Adipocyte (in vitro differentiated cells): ENCODE measurements at regions not wholly inside any gene's neighbourhood (a gene's known extent, or its start where the extent isn't known, plus 50 kb on each side); places are given as distances from the start of the nearest gene placed in this dataset.
"Not testable (repeated sequence)": the region's sequence is repeated elsewhere in the genome, so short reads cannot be mapped to it uniquely, and the experiment has no call there.

Experiments
- DNase-seq: peaks from one replicate; pipeline ENCODE4 v3.0.0-alpha.2; 2015; ENCODE audit warnings: low read depth
- H3K27me3 ChIP-seq: replicated peaks from 2 replicates; pipeline ENCODE4 v1.7.0; 2013; ENCODE audit warnings: mild to moderate bottlenecking, low read length, moderate library complexity; ENCODE audit not compliant: control insufficient read depth, insufficient read depth
- H3K36me3 ChIP-seq: 2 replicates; pipeline ENCODE4 v1.7.0; 2013; ENCODE audit warnings: low read length, mild to moderate bottlenecking, moderate library complexity; ENCODE audit not compliant: control insufficient read depth, insufficient read depth, severe bottlenecking
- H3K4me1 ChIP-seq: 2 replicates; pipeline ENCODE4 v1.7.0; 2013; ENCODE audit warnings: mild to moderate bottlenecking, low read length, moderate library complexity; ENCODE audit not compliant: control insufficient read depth, insufficient read depth
- H3K4me3 ChIP-seq: 2 replicates; pipeline ENCODE4 v1.7.0; 2013; ENCODE audit warnings: mild to moderate bottlenecking, low read length, moderate library complexity
- H3K9ac ChIP-seq: 2 replicates; pipeline ENCODE4 v1.7.0; 2013; ENCODE audit warnings: mild to moderate bottlenecking, low read length, moderate library complexity
- H3K9me3 ChIP-seq: 2 replicates; pipeline ENCODE4 v1.7.0; 2013; ENCODE audit warnings: mild to moderate bottlenecking, low read length, moderate library complexity; ENCODE audit not compliant: control insufficient read depth

- no peak for DNase-seq
- Histone ChIP-seq H3K4me3 (no peak overlapping the region), H3K9me3 (no peaks in the 10 kb centered on the region), H3K4me1 (no peaks in the 10 kb centered on the region), H3K27me3 (no peaks in the 10 kb centered on the region), H3K36me3 (no peaks in the 10 kb centered on the region), H3K9ac (no peak overlapping the region)
These were observed 214.2 kb downstream of the IL20RB start for GRCh38 chr3:137171834-137172603.

- H3K9ac ChIP-seq, result no peak overlapping the region
- H3K4me3 ChIP-seq, result no peak overlapping the region
- no peaks in the 10 kb centered on the region for H3K4me1 ChIP-seq
- no peak for DNase-seq
- H3K27me3 ChIP-seq, result no peaks in the 10 kb centered on the region
- H3K36me3 ChIP-seq, result no peaks in the 10 kb centered on the region
- H3K9me3 ChIP-seq, result no peaks in the 10 kb centered on the region
These were observed 214.9 kb downstream of the IL20RB start for GRCh38 chr3:137172728-137173127.

GRCh38 chr3:137174514-137174913 is 216.7 kb downstream of the IL20RB start:
- Histone ChIP-seq H3K4me3 (no peak overlapping the region), H3K27me3 (no peaks in the 10 kb centered on the region), H3K36me3 (no peaks in the 10 kb centered on the region), H3K9me3 (no peaks in the 10 kb centered on the region), H3K4me1 (no peaks in the 10 kb centered on the region), H3K9ac (no peak overlapping the region)
- DNase-seq, result no peak

GRCh38 chr3:137180220-137180619 is 222.4 kb downstream of the IL20RB start:
- no peak for DNase-seq
- no peak overlapping the region for H3K9ac ChIP-seq
- H3K4me3 ChIP-seq, result no peak overlapping the region
- H3K36me3 ChIP-seq, result no peaks in the 10 kb centered on the region
- no peaks in the 10 kb centered on the region for H3K27me3 ChIP-seq
- no peaks in the 10 kb centered on the region for H3K4me1 ChIP-seq
- peaks cover 15% of the 10 kb centered on the region for H3K9me3 ChIP-seq

- H3K9me3 ChIP-seq, result no peaks in the 10 kb centered on the region
- no peak for DNase-seq
- no peaks in the 10 kb centered on the region for H3K27me3 ChIP-seq
- no peak overlapping the region for H3K4me3 ChIP-seq
- no peaks in the 10 kb centered on the region for H3K4me1 ChIP-seq
- no peak overlapping the region for H3K9ac ChIP-seq
- H3K36me3 ChIP-seq, result no peaks in the 10 kb centered on the region
These were observed 233.5 kb downstream of the IL20RB start for GRCh38 chr3:137191133-137191923.

- H3K9ac ChIP-seq, result no peak overlapping the region
- H3K4me3 ChIP-seq, result no peak overlapping the region
- no peaks in the 10 kb centered on the region for H3K36me3 ChIP-seq
- H3K27me3 ChIP-seq, result no peaks in the 10 kb centered on the region
- no peaks in the 10 kb centered on the region for H3K4me1 ChIP-seq
- no peak for DNase-seq
- no peaks in the 10 kb centered on the region for H3K9me3 ChIP-seq
These were observed 234.2 kb downstream of the IL20RB start for GRCh38 chr3:137191951-137192350.

GRCh38 chr3:137194301-137194700 is 236.5 kb downstream of the IL20RB start:
- Histone ChIP-seq H3K27me3 (no peaks in the 10 kb centered on the region), H3K36me3 (no peaks in the 10 kb centered on the region), H3K4me3 (no peak overlapping the region), H3K4me1 (no peaks in the 10 kb centered on the region), H3K9ac (no peak overlapping the region), H3K9me3 (no peaks in the 10 kb centered on the region)
- no peak for DNase-seq

- not testable (repeated sequence) for H3K4me1 ChIP-seq, H3K9ac ChIP-seq, H3K27me3 ChIP-seq, H3K4me3 ChIP-seq, H3K36me3 ChIP-seq, H3K9me3 ChIP-seq, DNase-seq
These were observed 240.6 kb downstream of the IL20RB start for GRCh38 chr3:137198374-137198773.

- no peak overlapping the region for H3K4me3 ChIP-seq
- H3K36me3 ChIP-seq, result no peaks in the 10 kb centered on the region
- no peaks in the 10 kb centered on the region for H3K9me3 ChIP-seq
- no peak for DNase-seq
- H3K27me3 ChIP-seq, result no peaks in the 10 kb centered on the region
- H3K9ac ChIP-seq, result no peak overlapping the region
- H3K4me1 ChIP-seq, result no peaks in the 10 kb centered on the region
These were observed 241.9 kb downstream of the IL20RB start for GRCh38 chr3:137199678-137200077.

- no peaks in the 10 kb centered on the region for H3K4me1 ChIP-seq
- no peaks in the 10 kb centered on the region for H3K36me3 ChIP-seq
- DNase-seq, result no peak
- no peak overlapping the region for H3K9ac ChIP-seq
- no peaks in the 10 kb centered on the region for H3K9me3 ChIP-seq
- no peak overlapping the region for H3K4me3 ChIP-seq
- no peaks in the 10 kb centered on the region for H3K27me3 ChIP-seq
These were observed 243.3 kb downstream of the IL20RB start for GRCh38 chr3:137201066-137201465.

- H3K4me3 ChIP-seq, result no peak overlapping the region
- no peaks in the 10 kb centered on the region for H3K36me3 ChIP-seq
- no peak overlapping the region for H3K9ac ChIP-seq
- H3K9me3 ChIP-seq, result no peaks in the 10 kb centered on the region
- H3K27me3 ChIP-seq, result no peaks in the 10 kb centered on the region
- no peak for DNase-seq
- no peaks in the 10 kb centered on the region for H3K4me1 ChIP-seq
These were observed 245.2 kb downstream of the IL20RB start for GRCh38 chr3:137202941-137203340.
